ENCODE measurements at regions not wholly inside any gene's neighbourhood (a gene's known extent, or its start where the extent isn't known, plus 50 kb on each side); places are given as distances from the start of the nearest gene placed in this dataset.

GRCh38 chr6:149220882-149221773, 96.4 kb upstream of the TAB2 start:
- TF ChIP-seq GATA2 (IDR thresholded peaks at IDR 0.05; ENCODE audit: low read depth, low read length) (no peak), GATA3 (IDR thresholded peaks at IDR 0.05; ENCODE audit: low read depth, low read length) (no peak)
